ENCODE measurements at regions not wholly inside any gene's neighbourhood (a gene's known extent, or its start where the extent isn't known, plus 50 kb on each side); places are given as distances from the start of the nearest gene placed in this dataset.

GRCh38 chr10:33103863-33104379 lies 145.9 kb upstream of the ITGB1 start:
- DNase-seq (ENCODE audit: low read depth): no peak
- no peak for TF ChIP-seq CTCF (IDR thresholded peaks at IDR 0.05; ENCODE audit: low read length, missing control alignments)
- no peak overlapping the region for H3K4me3 ChIP-seq (replicated peaks; ENCODE audit: low read depth, low read length)

- no peak for DNase-seq (ENCODE audit: low read depth)
- no peak for TF ChIP-seq CTCF (IDR thresholded peaks at IDR 0.05; ENCODE audit: low read length, missing control alignments)
- no peak overlapping the region for H3K4me3 ChIP-seq (replicated peaks; ENCODE audit: low read depth, low read length)
These were observed 144.0 kb upstream of the ITGB1 start for GRCh38 chr10:33102071-33102470.

GRCh38 chr10:33101392-33101787 lies 143.4 kb upstream of the ITGB1 start:
- no peak for DNase-seq (ENCODE audit: low read depth)
- no peak for TF ChIP-seq CTCF (IDR thresholded peaks at IDR 0.05; ENCODE audit: low read length, missing control alignments)
- H3K4me3 ChIP-seq (replicated peaks; ENCODE audit: low read depth, low read length): no peak overlapping the region

- TF ChIP-seq CTCF (IDR thresholded peaks at IDR 0.05; ENCODE audit: low read length, missing control alignments): no peak
- DNase-seq (ENCODE audit: low read depth): no peak
- H3K4me3 ChIP-seq (replicated peaks; ENCODE audit: low read depth, low read length): no peak overlapping the region
These were observed 142.9 kb upstream of the ITGB1 start for GRCh38 chr10:33100781-33101391.

GRCh38 chr10:33099748-33100147 lies 141.7 kb upstream of the ITGB1 start:
- no peak for DNase-seq (ENCODE audit: low read depth)

GRCh38 chr10:33098951-33099663 lies 141.1 kb upstream of the ITGB1 start:
- TF ChIP-seq CTCF (IDR thresholded peaks at IDR 0.05; ENCODE audit: low read length, missing control alignments): no peak
- DNase-seq (ENCODE audit: low read depth): no peak
- H3K4me3 ChIP-seq (replicated peaks; ENCODE audit: low read depth, low read length): no peak overlapping the region

More at GRCh38 chr10:33099748-33100147, 141.7 kb upstream of the ITGB1 start:
- TF ChIP-seq CTCF (IDR thresholded peaks at IDR 0.05; ENCODE audit: low read length, missing control alignments): no peak
- no peak overlapping the region for H3K4me3 ChIP-seq (replicated peaks; ENCODE audit: low read depth, low read length)

Measured in fibroblast of pulmonary artery (primary cell).